GM12878 (cell line): ENCODE measurements at regions not wholly inside any gene's neighbourhood (a gene's known extent, or its start where the extent isn't known, plus 50 kb on each side); places are given as distances from the start of the nearest gene placed in this dataset.
"Not testable (repeated sequence)": the region's sequence is repeated elsewhere in the genome, so short reads cannot be mapped to it uniquely, and the experiment has no call there.

Experiments
- ATAC-seq: fragments of 200-7000 bp; cut with Tn5 transposase; 3 replicates; pipeline ENCODE4 v1.9.1; 2020; ENCODE audit warnings: mild to moderate bottlenecking, moderate library complexity
- BruUV-seq: library from RNA; stranded (reverse); fragments of 400-500 nt; replicated peaks from 2 replicates; lab custom pipeline; 2021; lab: Mats Ljungman, UMichigan
- CTCF ChIA-PET: fragments of 300-600 bp; sonication (Branson Sonifier 250); formaldehyde crosslinking; extraction: SDS; loops from one replicate; lab custom pipeline; 2021; ENCODE audit warnings: inconsistent platforms; lab: Yijun Ruan, JAX
- POLR2A ChIA-PET: fragments of 350-600 bp; formaldehyde crosslinking; extraction: SDS; loops from one replicate; lab custom pipeline; 2021; ENCODE audit warnings: inconsistent platforms; lab: Charles Lee
- RAD21 ChIA-PET: fragments of 300-600 bp; sonication (Branson Sonifier 250); formaldehyde crosslinking; loops from one replicate; lab custom pipeline; 2023; ENCODE audit warnings: antibody characterized with exemption; ENCODE audit not compliant: unreplicated experiment; lab: Charles Lee
- SMC1A ChIA-PET: fragments of 300-600 bp; sonication (Branson Sonifier 250); formaldehyde crosslinking; loops from one replicate; lab custom pipeline; 2023; ENCODE audit not compliant: unreplicated experiment, uncharacterized antibody; lab: Charles Lee
- DNase-seq: peaks from one replicate; pipeline ENCODE4 v3.0.0-alpha.2; 2011; ENCODE audit warnings: low read depth, low spot score
- FAIRE-seq: peaks from 3 replicates; lab custom pipeline; 2011; peaks lifted over from hg19 to GRCh38; lab: Jason Lieb, UNC
- H2AFZ ChIP-seq: 2 replicates; pipeline ENCODE4 v1.6.0; 2011; ENCODE audit warnings: low read depth, low read length, control low read depth; ENCODE audit not compliant: control insufficient read depth
- H3K27ac ChIP-seq: 2 replicates; pipeline ENCODE4 v1.5.1; 2011; ENCODE audit warnings: control low read depth; ENCODE audit not compliant: control insufficient read depth, insufficient read depth
- H3K27me3 ChIP-seq, 2 experiments: replicated peaks in 1 of 2; 2 replicates each; pipeline versions ENCODE4 v1.6.0 to v1.6.1; 2011; ENCODE audit warnings: low read length in 1 of 2; ENCODE audit not compliant: control insufficient read depth in 2 of 2, insufficient read depth in 2 of 2
- H3K36me3 ChIP-seq, 2 experiments: 2 replicates each; pipeline ENCODE4 v1.5.1; 2011; ENCODE audit warnings: low read length in 1 of 2; ENCODE audit not compliant: control insufficient read depth in 2 of 2, insufficient read depth in 2 of 2
- H3K4me1 ChIP-seq: 2 replicates; pipeline ENCODE4 v1.6.1; 2011; ENCODE audit warnings: mild to moderate bottlenecking, low read length, moderate library complexity, mixed read lengths; ENCODE audit not compliant: control insufficient read depth, insufficient read depth
- H3K4me2 ChIP-seq: 2 replicates; pipeline ENCODE4 v1.6.0; 2011; ENCODE audit warnings: control low read depth; ENCODE audit not compliant: control insufficient read depth, insufficient read depth
- H3K4me3 ChIP-seq: fragments of 200-600 bp; sonication (generic); 2 replicates; pipeline ENCODE4 v1.5.1; 2016
- H3K79me2 ChIP-seq: 2 replicates; pipeline ENCODE4 v1.6.0; 2011; ENCODE audit warnings: low read length; ENCODE audit not compliant: control insufficient read depth, insufficient read depth
- H3K9ac ChIP-seq: 2 replicates; pipeline ENCODE4 v1.8.0; 2011; ENCODE audit warnings: low read length, control low read depth, mixed read lengths; ENCODE audit not compliant: control insufficient read depth, insufficient read depth
- H3K9me3 ChIP-seq: replicated peaks from 3 replicates; pipeline ENCODE4 v1.5.1; 2011; ENCODE audit warnings: mild to moderate bottlenecking, low read length; ENCODE audit not compliant: control insufficient read depth, insufficient read depth
- H4K20me1 ChIP-seq: 2 replicates; pipeline ENCODE4 v1.6.0; 2011; ENCODE audit not compliant: control insufficient read depth, insufficient read depth
- ATF3 ChIP-seq: IDR thresholded peaks from 2 replicates; pipeline ENCODE4 v1.6.1; 2011; ENCODE audit warnings: low read depth, mild to moderate bottlenecking, low read length, moderate library complexity, borderline replicate concordance; ENCODE audit errors: extremely low read depth
- BCL11A ChIP-seq: IDR thresholded peaks from 2 replicates; pipeline ENCODE4 v1.6.1; 2011; ENCODE audit warnings: low read depth, low read length
- GABPA ChIP-seq: IDR thresholded peaks from 2 replicates; pipeline ENCODE4 v1.6.1; 2014; ENCODE audit warnings: antibody characterized with exemption, low read depth, mild to moderate bottlenecking, inconsistent platforms
- IRF4 ChIP-seq: IDR thresholded peaks from 2 replicates; pipeline ENCODE4 v1.6.1; 2011; ENCODE audit warnings: low read depth, low read length
- POLR2AphosphoS2 ChIP-seq: IDR thresholded peaks from 2 replicates; pipeline ENCODE4 v1.6.1; 2011; ENCODE audit warnings: low read depth, mild to moderate bottlenecking, low read length, improper control_type of control experiment, moderate library complexity
- POLR2AphosphoS5 ChIP-seq: IDR thresholded peaks from 2 replicates; pipeline ENCODE4 v1.6.1; 2011; ENCODE audit warnings: mild to moderate bottlenecking, low read length, inconsistent platforms
- POU2F2 ChIP-seq: IDR thresholded peaks from 3 replicates; pipeline ENCODE4 v1.6.1; 2011; ENCODE audit warnings: low read depth, mild to moderate bottlenecking, low read length, borderline replicate concordance
- PRDM15 ChIP-seq: fragments of 450-650 bp; formaldehyde crosslinking; IDR thresholded peaks from 2 replicates; pipeline ENCODE4 v1.4.0; 2020; ENCODE audit warnings: mild to moderate bottlenecking, moderate library complexity
- RFX5 ChIP-seq: IDR thresholded peaks from 2 replicates; pipeline ENCODE4 v1.6.1; 2011; ENCODE audit warnings: low read depth, low read length, improper control_type of control experiment
- ZNF217 ChIP-seq: fragments of 450-650 bp; IDR thresholded peaks from 2 replicates; pipeline ENCODE4 v1.6.1; 2017; ENCODE audit warnings: antibody characterized with exemption, mild to moderate bottlenecking
- WGBS: methylation state at CpG from one replicate; pipeline ENCODE4 v1.1.6; 2016; ENCODE audit warnings: low lambda C conversion rate; ENCODE audit not compliant: insufficient replicate concordance, insufficient coverage; ENCODE audit errors: missing lambda C conversion rate; 5-methylcytosine and 5-hydroxymethylcytosine counted together
- in situ Hi-C: fragments of 300-500 bp; cut with MboI; formaldehyde crosslinking; loops from 9 replicates; pipeline ENCODE4 v1.14.3; 2018; ENCODE audit warnings: mixed read lengths
- intact Hi-C: fragments of 100-400 bp; cut with micrococcal nuclease; formaldehyde crosslinking; loops from one replicate; pipeline ENCODE4 v1.14.2; 2022; ENCODE audit not compliant: unreplicated experiment
- TF ChIP-seq, protein P1 (sequence below): fragments of 450-650 bp; conservative IDR thresholded peaks from 2 replicates; pipeline ENCODE4 v1.6.1; 2017; ENCODE audit warnings: mild to moderate bottlenecking, moderate library complexity
- TF ChIP-seq, protein P2 (sequence below): fragments of 150-350 bp; IDR thresholded peaks from 2 replicates; pipeline ENCODE4 v1.6.1; 2014; ENCODE audit warnings: mild to moderate bottlenecking, low read depth, low read length

GRCh38 chr2:45096996-45097395, 87.7 kb upstream of the SIX2 start:
- H2AFZ ChIP-seq, result no peak overlapping the region
- ChIA-PET CTCF (no interaction called here), SMC1A (no interaction called here), POLR2A (no interaction called here), RAD21 (no interaction called here)
- no peaks in the 10 kb centered on the region for H3K4me1 ChIP-seq
- ATAC-seq (no peak), FAIRE-seq (no peak), DNase-seq (no peak)
- H3K79me2 ChIP-seq, result no peaks in the 10 kb centered on the region
- H3K27ac ChIP-seq, result no peak overlapping the region
- H3K9ac ChIP-seq, result no peak overlapping the region
- no peak overlapping the region for H3K4me3 ChIP-seq
- intact Hi-C loops, result no loop called here
- no peaks in the 10 kb centered on the region for H3K36me3 ChIP-seq
- in situ Hi-C loops, result no loop called here
- no peak for TF ChIP-seq POLR2AphosphoS2
- no peak for TF ChIP-seq RFX5
- no peak for TF ChIP-seq IRF4
- no peak for TF ChIP-seq ZNF217
- no peak for TF ChIP-seq PRDM15 (CRISPR knock-in tag)
- no peak for TF ChIP-seq BCL11A
- no peak for TF ChIP-seq POU2F2
- TF ChIP-seq, protein P1, sequence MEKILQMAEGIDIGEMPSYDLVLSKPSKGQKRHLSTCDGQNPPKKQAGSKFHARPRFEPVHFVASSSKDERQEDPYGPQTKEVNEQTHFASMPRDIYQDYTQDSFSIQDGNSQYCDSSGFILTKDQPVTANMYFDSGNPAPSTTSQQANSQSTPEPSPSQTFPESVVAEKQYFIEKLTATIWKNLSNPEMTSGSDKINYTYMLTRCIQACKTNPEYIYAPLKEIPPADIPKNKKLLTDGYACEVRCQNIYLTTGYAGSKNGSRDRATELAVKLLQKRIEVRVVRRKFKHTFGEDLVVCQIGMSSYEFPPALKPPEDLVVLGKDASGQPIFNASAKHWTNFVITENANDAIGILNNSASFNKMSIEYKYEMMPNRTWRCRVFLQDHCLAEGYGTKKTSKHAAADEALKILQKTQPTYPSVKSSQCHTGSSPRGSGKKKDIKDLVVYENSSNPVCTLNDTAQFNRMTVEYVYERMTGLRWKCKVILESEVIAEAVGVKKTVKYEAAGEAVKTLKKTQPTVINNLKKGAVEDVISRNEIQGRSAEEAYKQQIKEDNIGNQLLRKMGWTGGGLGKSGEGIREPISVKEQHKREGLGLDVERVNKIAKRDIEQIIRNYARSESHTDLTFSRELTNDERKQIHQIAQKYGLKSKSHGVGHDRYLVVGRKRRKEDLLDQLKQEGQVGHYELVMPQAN, result no peak
- TF ChIP-seq POLR2AphosphoS5, result no peak
- no peak for TF ChIP-seq ATF3
- TF ChIP-seq, protein P2, sequence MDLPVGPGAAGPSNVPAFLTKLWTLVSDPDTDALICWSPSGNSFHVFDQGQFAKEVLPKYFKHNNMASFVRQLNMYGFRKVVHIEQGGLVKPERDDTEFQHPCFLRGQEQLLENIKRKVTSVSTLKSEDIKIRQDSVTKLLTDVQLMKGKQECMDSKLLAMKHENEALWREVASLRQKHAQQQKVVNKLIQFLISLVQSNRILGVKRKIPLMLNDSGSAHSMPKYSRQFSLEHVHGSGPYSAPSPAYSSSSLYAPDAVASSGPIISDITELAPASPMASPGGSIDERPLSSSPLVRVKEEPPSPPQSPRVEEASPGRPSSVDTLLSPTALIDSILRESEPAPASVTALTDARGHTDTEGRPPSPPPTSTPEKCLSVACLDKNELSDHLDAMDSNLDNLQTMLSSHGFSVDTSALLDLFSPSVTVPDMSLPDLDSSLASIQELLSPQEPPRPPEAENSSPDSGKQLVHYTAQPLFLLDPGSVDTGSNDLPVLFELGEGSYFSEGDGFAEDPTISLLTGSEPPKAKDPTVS, result no peak
- no peak for TF ChIP-seq GABPA
- H3K9me3 ChIP-seq, result no peaks in the 10 kb centered on the region
- no TSS peak for BruUV-seq
- H3K4me2 ChIP-seq, result no peak overlapping the region
- WGBS, result 65% methylated on average over 6 of the region's 6 CpGs
- no peaks in the 10 kb centered on the region for H4K20me1 ChIP-seq
- peaks cover 0 to 6% of the 10 kb centered on the region in 2 experiments; a peak in 2 of 4 replicates for H3K27me3 ChIP-seq

- H2AFZ ChIP-seq, CTCF ChIA-PET, H3K27me3 ChIP-seq, in situ Hi-C loops, H4K20me1 ChIP-seq, FAIRE-seq, H3K9ac ChIP-seq, ATAC-seq, BruUV-seq, SMC1A ChIA-PET, RAD21 ChIA-PET, H3K36me3 ChIP-seq, POLR2A ChIA-PET, DNase-seq, H3K4me2 ChIP-seq, H3K27ac ChIP-seq, H3K79me2 ChIP-seq, intact Hi-C loops, H3K4me3 ChIP-seq, H3K4me1 ChIP-seq, H3K9me3 ChIP-seq: not testable (repeated sequence)
- WGBS, result 29% methylated on average over 10 of the region's 10 CpGs
Measured at GRCh38 chr2:45096038-45096437, 86.8 kb upstream of the SIX2 start.
